ENCODE measurements at regions not wholly inside any gene's neighbourhood (a gene's known extent, or its start where the extent isn't known, plus 50 kb on each side); places are given as distances from the start of the nearest gene placed in this dataset.

DNA sequence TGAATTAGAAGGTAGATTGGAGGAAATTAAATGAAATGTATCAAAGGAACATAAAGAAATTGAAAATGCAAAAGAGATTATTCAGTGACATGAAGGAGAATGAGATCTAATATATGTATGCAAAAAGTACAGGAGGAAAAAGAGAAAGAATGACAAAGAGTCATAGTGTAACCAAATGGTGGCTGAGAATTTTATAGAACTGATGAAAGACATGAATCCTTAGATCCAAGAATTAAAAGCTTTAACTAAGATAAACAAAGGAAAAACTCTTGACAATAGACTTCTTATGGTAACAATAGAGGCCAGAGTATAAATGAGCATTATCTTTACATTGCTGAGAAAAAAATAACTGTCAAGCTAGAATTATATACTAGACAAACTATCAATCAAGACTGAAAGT is 505.4 kb upstream of the CD180 start:
- no peak for DNase-seq (ENCODE audit: low read depth in 2 of 2)

DNA sequence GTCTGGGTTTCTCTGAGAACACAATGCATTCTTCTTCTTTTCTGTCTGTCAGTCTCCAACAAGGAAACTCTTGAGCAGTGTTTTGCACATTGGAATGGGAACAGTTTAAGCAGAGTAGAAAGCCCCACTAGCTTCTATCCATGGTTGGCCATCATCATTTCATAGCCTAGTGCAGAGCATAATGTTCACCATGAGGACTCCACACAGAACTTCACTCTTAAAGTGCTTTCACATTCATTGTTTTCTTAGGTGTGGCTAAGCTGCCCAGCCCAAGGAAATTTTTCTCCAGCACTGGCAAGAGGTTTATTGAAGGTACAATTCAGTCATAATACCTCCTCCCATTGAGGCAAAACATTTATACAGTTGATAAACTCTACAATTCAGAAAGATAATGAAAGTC is 503.0 kb upstream of the CD180 start:
- DNase-seq (ENCODE audit: low read depth in 2 of 2) = no peak

DNA sequence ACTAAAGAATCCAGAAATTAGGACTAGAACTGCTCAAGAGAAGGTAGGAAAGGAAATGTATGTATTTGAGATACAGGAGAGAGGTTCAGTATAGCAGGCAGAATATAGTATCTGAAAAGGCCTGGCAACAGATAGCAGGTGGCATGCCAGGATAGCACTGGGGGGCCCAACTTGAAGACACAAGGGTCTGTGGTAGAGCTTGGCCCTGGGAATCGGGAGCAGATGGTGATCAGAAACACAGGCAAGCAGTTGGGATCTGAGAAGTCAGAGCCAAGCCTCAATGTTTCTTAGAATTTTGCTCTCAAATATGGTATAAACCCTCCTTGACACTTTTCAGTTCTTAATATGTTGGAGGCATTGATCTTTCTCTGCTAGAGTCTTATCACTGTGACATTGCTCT is 499.8 kb upstream of the CD180 start:
- DNase-seq (ENCODE audit: low read depth in 2 of 2) = no peak

DNA sequence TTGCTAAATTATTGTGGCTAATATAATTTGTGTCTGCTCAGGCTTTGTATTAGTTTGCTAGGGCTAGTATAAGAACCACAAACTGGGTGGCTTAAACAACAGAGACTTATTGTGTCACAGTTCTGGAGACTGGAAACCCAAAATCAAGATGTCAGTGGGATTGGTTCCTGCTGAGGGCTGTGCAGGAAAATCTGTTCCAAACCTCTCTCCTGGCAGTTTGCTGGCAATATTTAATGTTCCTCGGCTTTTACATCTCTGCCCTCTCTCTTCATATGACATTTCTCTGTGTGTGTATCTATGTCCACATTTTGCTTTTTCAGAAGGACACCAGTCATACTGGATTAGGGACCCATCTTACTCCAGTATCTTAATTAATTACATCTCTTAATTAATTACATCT is 498.8 kb upstream of the CD180 start:
- DNase-seq (ENCODE audit: low read depth in 2 of 2) = no peak

DNA sequence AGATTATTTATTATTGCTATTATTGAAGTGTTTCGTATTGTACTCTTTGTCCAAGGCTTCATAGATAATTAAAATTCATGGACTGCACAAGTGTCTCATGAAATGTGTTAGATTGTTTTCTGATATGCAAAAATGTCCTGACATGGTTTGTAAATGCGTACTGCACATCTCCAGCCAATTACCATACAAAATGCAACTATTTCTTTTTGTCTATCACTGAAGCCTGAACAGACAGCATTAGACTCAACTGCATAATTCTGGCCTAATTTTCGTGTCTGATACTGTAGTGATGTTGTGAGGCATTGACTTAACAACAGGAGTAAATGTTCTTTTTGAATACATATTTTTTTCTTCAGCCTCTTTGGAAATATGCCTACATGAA is 498.2 kb upstream of the CD180 start:
- no peak for DNase-seq (ENCODE audit: low read depth in 2 of 2)

DNA sequence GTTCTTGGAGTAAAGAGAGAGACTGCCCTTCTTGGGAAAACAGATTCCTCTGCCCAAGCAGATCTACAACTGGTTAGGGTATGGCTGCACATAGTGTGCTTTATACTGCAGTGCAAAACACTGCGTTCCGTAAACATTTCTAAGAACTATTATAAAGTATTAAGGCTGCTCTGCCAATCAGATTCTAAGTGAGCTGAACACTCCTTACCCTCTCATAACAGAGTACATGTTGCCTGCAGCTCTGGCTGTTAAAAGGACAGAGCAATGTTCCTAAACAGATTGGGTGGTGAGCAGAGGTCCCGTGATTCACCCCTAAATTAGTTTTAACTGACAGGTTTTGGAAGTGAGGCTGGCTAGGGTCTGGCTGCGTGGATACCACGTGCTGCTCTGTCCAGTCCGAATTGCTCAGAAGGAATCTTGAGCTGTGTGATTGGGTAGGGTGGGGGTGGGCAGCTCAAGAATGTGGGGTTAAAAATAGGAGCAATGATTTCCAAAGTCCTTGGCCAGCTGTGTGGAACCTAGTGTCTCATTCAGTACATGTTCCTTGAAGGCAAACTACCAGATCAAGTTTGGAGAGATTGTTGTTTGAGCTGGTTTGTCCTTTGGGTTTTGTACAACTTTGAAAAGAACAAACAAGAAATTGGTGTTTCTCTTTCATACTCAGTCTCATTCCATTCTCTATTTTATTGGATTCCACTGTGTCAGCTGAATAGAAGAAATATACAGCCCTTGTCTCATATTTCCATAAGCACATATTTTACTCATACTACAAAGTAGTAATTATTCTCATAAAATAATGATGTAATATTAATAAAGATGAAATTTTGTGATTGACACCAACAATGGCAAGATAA is 497.6 kb upstream of the CD180 start:
- no peak for DNase-seq (ENCODE audit: low read depth in 2 of 2)

DNA sequence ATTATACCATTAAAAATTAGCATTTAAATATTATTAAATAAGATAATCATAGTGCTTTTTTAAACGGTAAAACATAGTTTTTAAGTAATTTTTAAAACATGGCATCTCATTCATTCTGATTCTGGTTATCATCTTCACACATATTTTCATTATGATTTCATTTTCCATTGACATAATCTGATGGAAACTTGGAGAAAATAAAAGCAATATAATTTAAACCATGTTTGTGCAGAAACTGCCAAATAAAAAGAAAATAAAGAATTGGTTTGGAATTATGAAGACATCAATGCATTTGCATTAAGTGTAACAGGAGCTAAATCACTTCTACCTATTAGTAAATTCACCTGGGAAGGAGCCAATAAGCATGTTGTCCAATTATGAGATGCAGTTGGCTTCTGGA is 490.1 kb upstream of the CD180 start:
- DNase-seq (ENCODE audit: low read depth in 2 of 2) = no peak

DNA sequence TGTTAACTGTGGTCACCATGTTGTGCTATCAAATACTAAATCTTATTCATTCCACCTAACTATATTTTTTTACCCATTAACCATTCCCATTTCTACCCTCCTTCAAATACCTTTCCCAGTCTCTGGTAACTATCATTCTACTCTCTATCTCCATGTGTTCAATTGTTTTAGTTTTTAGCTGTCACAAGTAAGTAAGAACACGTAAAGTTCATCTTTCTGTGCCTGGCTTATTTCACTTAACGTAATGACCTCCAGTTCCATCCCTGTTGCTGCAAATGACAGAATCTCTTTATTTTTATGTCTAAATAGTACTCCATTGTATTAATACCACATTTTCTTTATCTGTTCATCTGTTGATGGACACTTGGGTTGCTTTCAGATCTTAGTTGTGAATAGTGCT is 485.1 kb upstream of the CD180 start:
- no peak for DNase-seq (ENCODE audit: low read depth in 2 of 2)

DNA sequence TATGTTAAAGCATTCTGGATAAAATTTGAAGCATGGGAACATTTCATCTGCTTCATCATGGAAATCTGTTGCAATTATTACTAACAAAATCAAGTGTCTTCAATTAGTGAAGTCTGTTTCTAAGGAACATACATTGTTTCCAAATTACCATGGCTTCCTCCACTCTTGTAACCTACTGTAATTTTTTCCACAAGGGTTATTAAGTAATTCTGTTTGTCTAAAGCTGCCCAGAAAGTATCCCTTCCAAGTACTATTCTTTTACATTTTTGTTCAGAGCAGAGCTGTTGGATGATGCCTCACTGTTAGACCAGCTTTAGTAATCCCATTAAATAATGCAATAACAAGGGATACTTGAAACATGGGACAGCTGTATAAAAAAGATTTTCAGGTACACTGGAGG is 483.5 kb upstream of the CD180 start:
- no peak for DNase-seq (ENCODE audit: low read depth in 2 of 2)

DNA sequence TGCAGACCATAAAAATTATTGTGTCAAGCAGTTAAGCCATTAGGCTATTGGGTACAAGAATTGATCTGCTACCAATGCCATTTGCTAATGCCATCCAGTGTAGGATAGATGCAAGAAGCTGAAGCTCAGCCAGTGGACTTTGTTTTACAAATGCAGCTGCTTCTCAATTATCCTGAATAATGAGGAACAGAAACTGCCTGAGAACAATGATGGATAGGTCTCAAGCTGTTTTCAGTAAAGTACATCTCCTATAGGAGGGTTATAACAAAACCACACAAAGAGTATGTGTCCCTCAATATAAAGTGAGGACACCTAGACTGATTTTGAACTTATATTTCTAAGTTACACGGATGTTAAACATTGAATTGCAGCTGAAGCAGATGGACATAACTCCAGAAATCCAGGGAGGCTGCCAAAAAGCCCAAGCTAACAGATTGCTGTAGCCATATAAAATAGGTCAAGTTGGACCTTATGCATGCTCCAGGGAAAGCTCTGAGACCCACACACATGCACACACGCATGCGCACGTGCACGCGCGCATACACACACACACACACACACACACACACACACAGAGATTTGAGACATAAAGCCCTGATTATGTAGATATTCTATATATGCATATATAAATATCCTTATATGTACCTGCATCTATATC is 482.7 kb upstream of the CD180 start:
- DNase-seq (ENCODE audit: low read depth in 2 of 2) = no peak

DNA sequence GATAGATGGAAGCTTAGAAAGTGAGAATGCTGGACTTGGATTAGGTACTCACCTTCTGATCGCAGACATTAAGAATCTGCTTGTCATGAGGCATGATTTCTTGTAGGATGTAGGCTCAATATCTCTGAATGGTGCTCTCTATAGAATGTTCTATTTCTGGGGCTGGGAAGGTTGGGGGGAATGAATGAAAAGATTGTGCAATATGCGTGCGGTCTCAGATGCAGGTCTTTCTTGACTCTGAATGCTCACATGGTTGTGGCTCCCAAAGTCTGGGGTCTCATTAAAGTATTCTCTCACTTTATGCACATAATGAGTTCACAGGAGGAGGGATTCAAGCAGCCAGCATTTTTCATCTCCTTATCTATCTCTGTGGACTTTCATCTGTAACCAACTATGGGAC is 482.0 kb upstream of the CD180 start:
- DNase-seq (ENCODE audit: low read depth in 2 of 2) = no peak

DNA sequence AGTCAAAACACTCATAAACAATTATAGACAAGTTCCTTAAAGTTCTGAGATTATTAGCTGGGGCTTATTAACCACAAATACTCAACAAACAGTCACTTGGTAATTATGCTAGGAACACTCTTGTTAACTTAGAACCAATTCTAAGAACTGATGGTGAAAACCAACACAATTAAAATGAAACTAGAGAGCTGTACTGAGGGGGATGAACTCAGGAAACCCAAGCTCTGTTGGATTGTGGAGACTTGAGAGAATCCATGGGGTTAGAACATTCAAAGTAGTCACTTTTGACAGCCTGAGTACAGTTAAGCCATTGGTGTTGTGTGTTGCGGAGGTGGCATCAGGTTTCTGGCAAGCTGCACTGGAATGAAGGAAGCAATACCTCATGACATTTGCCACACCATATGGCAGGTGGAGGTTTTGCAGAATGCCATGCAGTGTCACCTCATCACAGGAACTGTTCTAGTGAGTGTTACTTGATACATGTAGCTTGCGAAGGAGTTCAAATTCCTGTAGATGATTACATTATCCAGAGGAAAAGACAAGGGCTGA is 480.9 kb upstream of the CD180 start:
- no peak for DNase-seq (ENCODE audit: low read depth in 2 of 2)

DNA sequence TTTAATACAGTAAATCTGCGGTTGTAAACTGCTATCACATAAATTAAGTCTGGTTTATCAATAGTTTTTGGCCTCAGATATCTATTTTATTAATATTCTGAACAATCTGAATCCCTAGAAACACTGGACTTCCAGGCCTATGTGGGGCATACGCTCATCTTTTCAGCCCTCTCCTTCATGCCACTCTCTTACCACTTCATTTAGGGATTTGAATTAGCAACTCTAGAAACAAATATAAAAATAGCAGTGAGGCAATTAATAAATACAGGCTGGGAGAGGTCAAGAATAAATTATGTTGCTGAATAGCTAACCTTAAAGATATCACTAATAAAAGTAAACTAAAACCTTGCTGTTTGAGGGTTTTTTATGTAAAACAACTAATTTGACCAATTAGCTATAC is 480.3 kb upstream of the CD180 start:
- no peak for DNase-seq (ENCODE audit: low read depth in 2 of 2)

DNA sequence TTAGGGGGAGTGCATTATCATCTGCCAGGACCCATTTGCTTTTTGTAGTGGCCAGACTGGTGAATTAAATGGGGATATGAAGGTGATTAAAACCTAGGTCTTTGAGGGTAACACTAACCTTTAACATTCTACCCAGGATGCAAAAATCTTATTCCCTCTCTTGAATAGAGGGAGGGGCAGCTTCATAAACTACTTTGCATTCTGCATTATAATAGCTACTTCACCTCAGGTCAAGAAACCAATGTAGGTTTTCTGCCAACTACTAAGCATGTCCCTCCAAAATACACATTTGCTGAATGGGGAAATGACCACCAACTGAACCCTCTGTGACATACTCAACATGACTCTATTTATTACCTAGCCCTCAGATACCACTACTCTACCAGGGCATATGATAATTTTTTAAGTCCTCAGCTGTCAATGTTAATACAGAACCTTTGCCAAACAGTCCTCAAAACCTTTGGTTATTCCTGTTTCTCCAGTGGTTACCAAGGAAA is 477.6 kb upstream of the CD180 start:
- no peak for DNase-seq (ENCODE audit: low read depth in 2 of 2)

DNA sequence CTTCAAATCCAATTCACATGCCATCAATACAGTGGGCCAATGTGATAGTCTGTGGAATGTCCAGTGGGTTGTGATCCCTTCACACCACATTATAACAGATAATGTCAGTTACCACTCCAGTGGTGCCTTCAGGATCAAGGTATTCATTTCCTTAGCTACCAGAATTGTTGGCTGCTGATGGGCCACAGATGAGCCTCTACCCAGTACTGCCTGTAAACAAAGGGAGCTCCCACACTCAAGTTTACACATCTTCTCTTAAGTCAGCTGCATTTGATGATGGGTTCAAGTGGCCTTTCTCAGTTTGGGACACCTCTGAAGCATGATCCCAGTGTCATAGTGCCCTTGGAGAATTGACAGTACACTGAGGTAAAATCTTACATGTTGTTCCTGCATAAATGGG is 477.0 kb upstream of the CD180 start:
- no peak for DNase-seq (ENCODE audit: low read depth in 2 of 2)

DNA sequence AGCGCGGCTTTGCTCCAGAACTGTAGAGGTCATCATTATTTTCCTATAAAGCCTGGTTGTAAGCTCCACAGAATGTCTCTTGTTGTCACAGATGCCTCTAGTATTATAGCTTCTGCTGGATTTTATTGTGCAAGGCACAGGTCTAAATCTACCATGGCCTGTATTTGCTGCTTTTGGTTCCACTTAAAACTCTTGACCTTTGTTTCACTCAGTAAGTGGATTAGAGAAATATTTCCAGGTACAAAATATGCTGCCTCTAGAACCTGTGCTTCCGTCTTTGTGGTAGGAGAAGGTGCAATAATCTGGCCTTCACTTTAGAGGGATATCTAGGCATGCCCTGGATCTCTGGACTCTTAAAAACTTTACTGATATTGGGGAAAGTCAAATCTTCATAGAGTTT is 476.6 kb upstream of the CD180 start:
- no peak for DNase-seq (ENCODE audit: low read depth in 2 of 2)

DNA sequence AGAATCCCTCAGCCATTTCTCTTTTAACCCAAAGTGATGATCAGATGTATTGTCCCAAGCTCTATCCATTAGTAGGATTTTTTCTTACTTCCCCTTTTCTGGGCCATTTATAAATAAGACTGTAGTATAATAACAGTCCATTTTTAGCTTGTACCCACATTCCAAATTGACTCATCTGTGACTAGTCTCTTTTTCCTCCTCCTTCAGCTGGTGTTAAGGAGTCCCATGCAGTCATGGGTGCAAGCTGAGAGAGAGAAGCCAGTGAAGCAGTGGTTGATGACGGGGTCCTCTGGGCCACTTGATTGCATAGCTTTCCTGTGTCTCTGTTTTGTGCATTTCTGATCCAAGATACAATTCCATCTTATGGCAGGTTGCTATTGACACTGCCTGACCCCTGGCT is 476.0 kb upstream of the CD180 start:
- no peak for DNase-seq (ENCODE audit: low read depth in 2 of 2)

DNA sequence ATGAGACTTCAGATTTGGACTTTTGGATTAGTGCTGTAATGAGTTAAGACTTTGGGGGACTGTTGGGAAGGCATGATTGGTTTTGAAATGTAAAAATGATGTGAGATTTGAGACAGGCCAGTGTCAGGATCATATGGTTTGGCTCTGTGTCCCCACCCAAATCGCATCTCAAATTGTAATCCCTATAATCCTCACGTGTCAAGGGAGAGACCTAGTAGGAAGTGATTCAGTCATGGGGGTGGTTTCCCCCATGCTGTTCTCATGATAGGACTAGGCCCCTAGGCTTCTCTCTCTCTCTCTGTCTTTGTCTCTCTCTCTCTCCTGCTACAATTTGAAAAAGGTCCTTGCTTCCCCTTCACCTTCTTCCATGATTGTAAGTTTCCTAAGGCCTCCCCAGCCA is 473.3 kb upstream of the CD180 start:
- no peak for DNase-seq (ENCODE audit: low read depth in 2 of 2)

DNA sequence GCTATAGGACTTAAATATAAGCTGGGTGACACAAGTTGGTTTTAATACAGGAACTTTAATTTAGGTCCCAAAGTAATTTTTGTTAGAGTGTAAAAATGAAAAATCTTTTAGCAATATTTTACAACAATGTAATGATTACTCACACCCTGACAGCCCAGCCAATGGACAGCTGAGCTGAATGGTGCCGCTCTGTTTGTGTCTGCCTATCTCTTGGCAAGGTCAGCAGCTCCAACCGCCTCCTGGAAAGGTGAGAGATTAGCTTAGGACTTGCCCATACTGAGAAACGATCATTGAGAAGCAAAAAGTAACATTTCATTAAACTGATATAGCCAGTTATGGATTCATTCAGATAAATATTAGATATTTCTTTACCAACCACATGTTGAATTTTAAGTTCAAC is 463.6 kb upstream of the CD180 start:
- no peak for DNase-seq (ENCODE audit: low read depth in 2 of 2)

DNA sequence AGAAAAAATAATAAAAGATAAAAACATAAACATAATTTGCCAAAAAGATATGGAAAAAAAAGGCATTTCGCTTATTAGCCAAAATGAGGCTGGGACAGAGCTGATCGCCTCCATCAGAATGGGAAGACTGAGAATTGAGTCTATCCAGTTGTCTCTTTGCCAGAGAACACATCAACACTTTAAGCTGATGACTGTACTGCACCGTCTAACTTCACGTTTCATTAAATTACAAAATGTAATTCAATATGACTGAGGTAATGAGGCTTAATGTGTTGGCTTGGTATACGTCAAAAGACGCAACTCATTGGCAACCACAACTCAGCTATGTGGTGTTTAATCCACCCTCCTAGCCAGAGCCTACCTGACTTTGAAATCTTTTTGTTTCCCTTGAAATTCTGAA is 462.7 kb upstream of the CD180 start:
- no peak for DNase-seq (ENCODE audit: low read depth in 2 of 2)

DNA sequence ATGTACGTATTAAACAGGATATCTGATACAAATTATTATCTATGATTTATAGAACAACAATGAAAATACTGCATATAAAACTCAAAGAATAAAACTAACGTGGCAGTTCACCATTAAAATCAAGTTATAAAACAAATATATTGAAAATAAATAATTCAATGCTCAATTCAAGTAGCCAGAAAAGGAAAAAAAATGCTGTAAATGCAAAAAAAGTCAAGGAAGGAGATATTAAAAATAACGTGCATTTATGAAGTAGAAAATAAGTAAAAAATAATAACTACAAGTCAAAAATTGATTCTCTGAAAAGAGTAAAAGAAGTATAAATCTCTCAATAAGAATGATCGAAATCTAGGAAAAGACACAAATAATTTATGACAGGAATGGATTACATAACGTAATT is 460.5 kb upstream of the CD180 start:
- no peak for DNase-seq (ENCODE audit: low read depth in 2 of 2)

DNA sequence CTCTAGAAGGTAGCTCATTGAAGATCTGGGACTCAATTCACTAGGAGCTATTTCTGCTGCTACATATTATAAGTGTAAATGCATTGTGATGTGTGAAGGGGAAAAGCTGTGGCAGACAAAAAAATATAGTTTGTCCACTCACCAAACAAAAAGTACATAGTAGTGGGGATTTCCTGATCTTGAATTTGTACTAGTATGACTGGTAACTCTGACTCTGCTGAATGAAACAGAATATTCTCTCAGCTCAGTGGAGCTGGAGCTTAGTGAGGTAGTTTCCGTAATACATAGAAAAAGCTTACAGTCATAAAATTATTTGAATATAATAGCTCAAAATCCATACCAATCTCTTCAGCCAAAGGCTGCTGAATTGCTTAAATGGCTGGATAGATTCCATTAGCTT is 455.6 kb upstream of the CD180 start:
- no peak for DNase-seq (ENCODE audit: low read depth in 2 of 2)

DNA sequence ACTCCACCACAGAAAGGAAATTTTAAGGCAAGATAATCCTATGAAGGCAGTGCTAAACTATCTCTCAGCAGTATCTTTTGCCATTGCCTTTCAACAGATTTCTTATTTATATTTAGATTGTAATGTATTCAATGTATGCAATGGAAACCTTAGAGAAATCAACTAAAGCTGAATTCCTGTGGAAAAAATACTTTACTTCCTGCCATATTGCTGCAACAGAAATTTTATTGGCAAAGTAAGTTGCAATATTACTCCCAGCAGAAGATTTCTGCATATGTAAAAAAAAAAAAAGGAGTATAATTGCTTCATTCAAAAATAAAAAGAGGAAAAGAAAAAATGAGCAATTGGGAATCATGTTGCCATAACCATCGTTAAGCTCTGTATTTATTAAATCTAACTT is 454.6 kb upstream of the CD180 start:
- DNase-seq (ENCODE audit: low read depth in 2 of 2) = no peak
